ENCODE measurements at regions not wholly inside any gene's neighbourhood (a gene's known extent, or its start where the extent isn't known, plus 50 kb on each side); places are given as distances from the start of the nearest gene placed in this dataset.

GRCh38 chr15:69692342-69692741 is 239.7 kb downstream of the RPLP1 start:
- TF ChIP-seq GATA2 (IDR thresholded peaks at IDR 0.05; ENCODE audit: low read depth, low read length): peak; percentile 70
- TF ChIP-seq GATA3 (IDR thresholded peaks at IDR 0.05; ENCODE audit: low read depth, low read length): peak; percentile 27; the same call in 1 of the 2 replicates
